Dermis blood vessel endothelial cell (primary cell): ENCODE measurements at regions not wholly inside any gene's neighbourhood (a gene's known extent, or its start where the extent isn't known, plus 50 kb on each side); places are given as distances from the start of the nearest gene placed in this dataset.
"Not testable (repeated sequence)": the region's sequence is repeated elsewhere in the genome, so short reads cannot be mapped to it uniquely, and the experiment has no call there.

ENCODE experiments used
- DNase-seq: peaks from one replicate; pipeline ENCODE4 v3.0.0; 2010

DNA sequence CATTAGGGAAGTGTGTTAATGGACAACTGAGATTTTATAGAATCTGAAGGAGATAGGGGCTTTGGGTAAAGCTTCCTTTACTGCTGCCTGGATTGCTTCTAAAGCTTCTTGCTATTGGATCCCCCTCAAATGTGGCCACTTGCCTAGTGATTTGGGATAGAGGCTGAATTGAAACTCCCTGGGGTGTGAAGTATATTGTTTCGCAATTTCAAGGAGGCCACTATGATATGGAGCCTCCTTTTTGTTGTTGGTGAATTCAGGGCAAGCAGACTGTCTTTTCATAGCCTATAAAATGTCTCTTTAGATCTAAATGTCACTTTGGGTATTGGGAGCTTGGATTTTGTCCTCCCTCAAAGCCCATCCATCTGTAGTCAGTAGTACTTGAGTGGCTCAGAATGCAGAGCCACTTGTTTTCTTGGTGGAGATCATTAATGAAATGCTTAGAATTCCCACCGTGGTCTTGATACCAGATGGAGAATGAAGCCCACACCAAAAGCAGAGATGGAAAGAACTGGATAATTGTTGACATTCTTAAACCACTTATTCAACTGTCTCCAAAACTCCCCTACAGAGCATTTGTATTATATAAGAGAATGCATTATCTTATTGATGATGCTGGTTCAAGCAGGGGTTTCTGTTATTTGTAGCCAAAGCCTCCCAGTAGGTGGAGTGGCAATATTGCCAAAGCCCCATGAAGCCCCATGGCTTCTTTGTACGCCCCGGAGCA is 144.3 kb upstream of the KCNE2 start:
- no peak for DNase-seq

DNA sequence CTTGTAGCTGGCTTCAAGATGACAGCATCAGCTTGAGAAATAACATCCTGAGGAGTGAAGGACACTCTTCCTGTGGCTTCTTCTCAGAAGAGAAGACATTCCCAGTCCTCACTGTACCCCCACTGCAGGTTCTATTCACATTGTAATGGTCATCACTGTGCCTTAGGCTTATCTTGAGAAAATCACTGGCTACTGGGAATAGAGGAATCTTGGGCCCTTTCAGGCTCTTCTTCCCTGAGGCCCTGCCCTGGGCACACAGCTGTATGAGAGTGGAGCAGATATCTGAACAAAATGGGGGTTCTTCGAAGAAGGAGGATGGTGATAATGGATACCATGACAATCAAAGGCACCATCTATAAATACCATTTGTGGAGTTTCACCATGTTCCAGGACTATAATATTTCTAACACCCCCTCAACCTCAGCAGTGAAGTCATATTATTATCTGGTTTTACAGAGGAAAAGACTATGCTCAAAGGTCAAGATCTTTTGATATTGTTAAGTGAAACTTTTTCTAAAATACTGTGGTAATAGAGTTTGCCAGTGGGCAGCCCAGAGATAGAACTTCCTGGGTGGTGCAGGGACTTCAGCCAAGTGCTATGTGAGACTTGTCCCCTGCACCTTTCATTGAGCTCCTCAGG is 143.1 kb upstream of the KCNE2 start:
- no peak for DNase-seq

DNA sequence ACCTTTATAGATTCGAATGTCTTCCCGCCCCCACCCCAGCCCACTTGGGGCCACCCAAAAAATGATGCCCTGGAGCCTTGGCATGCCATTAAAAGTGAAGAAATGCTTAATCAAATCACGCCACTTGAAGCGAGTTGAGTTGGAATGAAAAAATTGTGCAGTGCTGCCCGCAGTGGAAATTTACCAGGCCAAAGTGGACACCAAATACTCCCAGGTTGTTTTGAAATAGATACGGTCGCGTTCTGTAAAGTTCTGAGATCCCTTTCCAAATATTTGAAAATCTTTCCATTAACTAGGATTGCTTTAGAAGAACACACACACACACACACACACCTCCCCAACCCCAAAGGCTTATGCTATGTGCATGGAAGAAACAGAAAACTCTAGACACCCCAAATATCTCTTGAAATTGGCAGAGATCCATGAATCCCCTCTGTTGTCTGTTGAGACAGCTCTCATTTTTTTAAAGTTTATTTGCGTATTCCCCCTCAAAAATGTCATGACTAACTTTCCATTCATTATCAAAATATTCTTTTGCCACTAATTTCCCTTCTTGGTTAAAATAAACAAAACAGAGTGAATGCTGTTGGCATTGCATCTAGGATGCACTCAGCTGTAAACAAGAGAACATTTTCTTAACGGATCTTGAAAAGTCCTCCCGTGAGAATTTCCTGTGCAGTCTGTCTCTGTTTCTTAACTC is 142.3 kb upstream of the KCNE2 start:
- DNase-seq: no peak

DNA sequence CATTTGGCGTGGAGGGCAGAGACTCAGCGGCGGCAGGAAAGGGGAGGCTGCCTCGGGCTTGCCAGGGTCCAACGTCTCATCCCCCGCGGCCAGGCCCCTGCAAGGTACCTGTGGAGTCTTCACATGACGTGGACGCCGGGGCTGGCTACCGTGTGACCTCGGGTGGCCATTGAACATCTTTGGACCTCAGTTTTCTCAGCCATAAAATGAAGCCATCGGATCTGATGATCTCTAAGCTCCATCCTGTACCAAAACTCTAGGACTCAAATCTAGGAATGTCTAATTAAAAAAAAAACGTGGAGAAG is 141.8 kb upstream of the KCNE2 start:
- no peak for DNase-seq

DNA sequence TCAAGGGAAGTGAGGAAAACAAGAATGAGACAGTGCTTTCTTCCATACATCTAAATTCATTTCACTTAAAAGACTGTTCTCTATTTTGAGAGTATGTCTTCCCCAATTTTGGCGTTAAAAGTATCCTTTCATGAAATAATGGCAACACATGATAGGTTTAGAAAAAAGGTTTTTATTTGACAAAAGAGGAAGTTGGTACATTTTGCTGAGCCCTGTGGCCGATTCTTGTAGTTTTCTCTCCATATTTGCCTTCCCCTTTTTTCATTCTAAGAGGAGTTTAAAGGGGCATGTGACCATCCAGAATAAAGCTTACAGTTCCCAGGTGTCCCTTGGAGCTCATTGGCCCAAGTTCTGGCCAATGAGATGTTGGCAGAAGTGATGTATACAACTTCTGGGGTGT is 140.4 kb upstream of the KCNE2 start:
- DNase-seq: no peak

DNA sequence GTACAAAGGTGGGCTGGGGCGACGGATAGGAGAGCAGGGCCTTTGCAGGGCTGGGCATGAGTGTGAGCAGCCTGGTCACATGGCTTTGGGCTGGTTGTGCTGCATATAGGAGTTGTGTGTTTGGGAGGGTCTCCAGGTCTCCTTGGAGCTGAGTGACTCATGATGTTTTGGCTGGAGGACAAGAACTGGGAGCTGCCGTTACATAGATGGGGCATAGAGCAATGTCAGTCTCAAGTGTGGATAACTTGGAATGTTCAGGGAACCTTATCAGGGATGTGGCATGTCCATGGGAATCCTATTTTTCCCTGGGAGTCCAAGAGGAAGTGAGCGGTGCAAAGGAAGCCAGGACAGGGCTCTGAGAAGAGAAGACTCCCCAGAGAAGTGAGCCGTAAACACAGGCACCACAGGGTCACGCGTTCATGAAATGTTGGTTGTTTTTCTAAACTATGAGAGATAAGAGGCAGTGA is 136.4 kb upstream of the KCNE2 start:
- no peak for DNase-seq

DNA sequence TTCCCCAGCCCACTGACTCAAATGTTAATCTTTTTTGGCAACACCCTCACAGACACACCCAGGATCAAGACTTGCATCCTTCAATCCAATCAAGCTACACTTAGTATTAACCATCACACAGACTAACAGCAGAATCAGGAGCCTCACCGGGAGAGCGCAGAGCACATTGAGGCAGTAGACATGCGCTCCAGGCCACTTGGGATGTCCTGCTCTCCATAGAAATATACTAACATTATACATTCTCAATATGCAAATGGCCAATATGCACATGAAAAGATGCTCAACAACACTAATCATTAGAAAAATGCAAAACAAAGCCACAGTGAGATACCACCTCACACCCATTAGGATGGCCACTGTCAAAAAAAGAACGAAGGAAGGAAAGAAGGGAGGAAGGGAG is 135.0 kb upstream of the KCNE2 start:
- DNase-seq: no peak

DNA sequence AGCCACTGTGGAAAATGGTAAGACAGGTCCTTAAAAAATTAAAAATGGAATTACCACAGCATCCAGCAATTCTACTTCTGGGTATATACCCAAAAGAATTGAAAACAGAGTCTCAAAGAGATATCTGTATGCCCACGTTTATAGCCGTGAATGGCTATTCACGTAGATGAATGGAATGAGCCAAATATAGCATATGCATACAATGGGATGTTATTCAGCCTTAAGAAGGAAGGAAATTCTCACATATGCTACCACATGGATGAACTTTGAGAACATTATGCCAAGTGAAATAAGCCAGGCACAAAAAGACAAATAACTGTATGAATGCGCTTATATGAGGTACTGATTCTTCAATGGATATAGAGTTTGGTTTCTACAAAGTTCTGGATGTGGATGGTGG is 134.5 kb upstream of the KCNE2 start:
- DNase-seq: peak; percentile 6

DNA sequence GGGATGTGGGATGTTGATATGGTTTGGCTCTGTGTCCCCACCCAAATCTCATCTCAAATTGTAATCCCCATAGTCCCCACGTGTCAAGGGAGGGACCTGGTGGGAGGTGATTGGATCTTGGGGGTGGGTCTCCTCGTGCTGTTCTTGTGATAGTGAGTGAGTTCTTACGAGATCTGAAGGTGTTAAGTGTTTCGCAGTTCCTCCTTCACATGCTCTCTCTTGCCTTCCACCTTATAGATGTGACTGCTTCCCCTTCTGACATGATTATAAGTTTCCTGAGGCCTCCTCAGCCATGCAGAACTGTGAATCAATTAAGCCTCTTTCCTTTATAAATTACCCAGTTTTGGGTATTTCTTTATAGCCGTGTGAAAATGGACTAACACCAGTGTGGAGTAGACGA is 130.1 kb upstream of the KCNE2 start:
- not testable (repeated sequence) for DNase-seq

DNA sequence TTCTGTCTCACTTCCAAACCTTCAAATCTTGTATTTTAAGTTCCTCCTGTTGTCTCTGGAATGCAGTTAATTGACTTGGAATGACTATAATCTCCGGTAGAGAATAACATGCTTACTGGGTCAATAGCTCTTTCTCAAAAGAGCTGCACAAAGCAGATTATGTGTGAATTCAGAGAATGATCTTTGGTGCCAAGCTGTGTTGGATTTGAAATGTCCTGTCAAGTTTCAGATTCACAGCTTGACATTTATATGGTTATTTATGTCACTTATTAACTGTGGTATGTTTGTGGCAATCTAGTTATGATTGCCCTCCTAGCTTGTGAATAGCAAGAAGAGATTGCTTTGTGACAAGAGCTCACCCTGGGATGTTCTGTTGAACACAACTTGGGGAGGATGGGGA is 128.3 kb upstream of the KCNE2 start:
- no peak for DNase-seq

DNA sequence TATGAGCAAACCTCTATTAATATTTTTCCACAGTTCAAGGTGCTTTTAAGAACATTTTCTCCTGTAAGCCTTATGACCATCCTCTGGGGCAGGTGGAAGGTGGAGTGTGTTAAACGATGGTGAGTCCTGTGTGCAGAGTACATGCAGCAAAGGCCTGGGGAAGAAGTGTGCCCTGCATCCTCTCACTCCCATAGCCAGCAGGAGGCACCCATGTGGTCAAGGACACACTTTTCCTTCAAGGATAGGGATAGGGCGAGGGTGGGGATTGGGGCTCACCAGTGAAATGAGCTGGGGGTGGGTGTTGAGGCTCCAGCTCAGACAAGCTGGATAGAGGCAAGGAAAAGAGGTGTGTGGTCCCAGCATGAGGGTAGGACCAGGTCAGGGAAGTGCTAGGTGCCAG is 120.8 kb upstream of the KCNE2 start:
- no peak for DNase-seq

DNA sequence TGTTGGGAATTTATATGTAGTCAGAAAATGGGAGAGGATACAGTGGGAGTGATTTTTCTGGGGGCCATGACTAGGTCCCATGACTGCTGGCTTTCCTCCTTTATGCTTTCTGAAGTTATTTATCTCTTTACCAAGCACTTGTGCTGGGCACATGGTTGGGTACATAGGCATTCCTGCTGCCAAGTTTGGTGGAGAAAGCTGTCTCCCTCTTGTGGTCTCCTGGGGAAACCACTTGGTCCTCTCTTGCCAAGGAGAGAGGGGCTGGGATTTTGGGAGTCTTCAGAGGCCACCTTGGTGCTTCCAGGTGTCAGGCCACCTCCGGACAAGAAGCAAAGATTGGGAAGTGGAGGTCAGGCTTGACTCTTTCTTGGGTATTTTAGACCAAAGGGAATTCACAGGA is 120.2 kb upstream of the KCNE2 start:
- DNase-seq: peak; percentile 53

DNA sequence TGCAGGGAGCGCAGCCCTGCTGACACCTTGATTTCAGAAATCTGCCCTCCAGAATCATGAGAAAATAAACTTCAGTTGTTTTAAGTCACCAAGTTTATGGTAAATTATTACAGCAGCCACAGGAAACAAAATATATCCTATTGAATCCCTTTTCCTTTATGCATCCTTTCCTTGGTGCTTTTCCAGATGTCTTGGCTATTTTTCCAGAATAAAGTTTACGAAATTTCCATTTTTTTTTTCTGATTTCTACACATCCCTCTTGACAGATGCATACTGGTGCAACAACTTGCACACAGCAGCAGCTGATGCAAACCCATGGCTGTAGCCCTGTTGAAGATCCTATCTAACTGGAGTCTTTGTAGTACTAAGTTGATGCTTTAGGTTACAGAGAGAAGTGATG is 111.1 kb upstream of the KCNE2 start:
- DNase-seq: no peak

DNA sequence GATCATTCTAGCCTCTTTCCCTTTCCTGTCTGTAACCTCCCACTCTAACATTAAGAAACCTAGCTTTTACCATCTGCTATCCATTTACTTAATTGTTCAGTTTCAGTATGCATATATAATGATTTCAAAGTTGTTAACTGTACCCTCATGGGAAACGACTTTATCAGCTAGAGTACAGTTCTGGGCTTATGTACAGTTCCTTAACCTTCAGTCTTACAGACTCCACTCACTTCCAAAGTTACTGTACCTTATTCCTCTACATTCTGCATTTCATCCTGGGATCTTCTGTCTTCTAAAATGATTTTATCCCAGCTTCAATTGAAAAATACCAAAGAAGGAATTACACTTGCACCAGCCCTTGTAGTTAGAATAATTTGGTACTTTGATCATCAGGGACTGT is 108.7 kb upstream of the KCNE2 start:
- no peak for DNase-seq

DNA sequence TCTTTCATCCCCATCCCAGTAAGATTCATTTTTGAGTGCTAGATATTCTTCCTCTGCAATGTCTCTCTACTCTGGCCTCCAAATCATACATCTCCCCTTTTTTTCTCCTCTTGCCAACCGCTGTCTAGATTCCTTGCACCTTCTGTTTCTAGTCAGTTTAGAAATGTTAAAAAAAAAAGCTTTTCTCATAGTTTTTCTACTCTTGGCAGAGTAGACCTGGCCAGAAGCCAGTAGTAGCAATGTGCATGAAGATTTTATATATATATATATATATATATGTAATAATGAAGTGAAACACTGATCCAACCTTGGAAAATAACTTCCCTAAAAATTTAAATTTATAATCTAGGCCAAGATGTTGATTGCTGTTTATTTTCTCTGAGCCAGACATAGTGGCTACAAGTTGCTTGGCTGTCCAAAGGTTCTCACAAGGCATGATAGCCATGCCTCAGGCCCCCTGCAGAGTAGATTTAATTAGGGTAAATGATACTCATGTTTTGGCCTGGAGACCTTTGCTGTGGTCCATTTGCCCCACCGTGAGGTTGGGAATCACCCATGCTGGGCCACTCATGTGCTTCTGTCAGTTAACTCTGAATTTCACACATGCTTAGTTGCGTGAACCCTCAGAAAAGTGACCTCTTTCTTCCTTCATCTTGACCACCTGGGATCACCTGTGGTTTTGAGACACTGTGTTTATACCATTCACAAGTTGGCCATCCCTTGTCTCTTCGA is 103.4 kb upstream of the KCNE2 start:
- DNase-seq: no peak

DNA sequence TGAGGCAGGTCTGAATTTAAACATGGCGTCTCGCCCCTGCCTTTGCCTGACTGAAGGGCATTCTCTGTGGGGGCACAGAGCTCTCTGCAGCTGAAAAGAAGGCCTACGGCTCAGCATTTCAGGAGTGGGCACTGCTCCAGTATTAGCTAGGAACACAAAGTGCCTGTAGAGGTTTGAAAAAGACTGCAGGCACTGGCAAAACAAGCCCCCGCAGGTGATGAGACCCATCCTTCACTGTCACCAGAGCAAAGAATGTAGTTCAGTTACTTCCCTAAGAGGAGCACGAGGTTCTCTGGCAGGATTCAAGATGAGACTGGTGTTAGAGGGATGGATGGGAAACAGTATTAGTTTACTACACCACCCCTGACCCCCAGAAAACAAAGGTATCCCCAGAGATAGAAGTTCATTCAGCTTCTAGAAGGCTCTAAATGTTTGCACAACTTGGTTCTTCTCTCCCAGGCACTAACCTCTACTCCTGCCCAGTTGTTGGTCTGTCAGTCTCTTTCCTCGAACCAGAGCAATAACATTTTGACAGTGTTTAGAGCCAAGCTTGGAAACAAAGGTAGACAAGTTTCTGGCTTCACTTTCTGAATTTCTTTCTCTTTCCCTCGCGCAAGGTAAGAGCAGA is 101.9 kb upstream of the KCNE2 start:
- DNase-seq: no peak

DNA sequence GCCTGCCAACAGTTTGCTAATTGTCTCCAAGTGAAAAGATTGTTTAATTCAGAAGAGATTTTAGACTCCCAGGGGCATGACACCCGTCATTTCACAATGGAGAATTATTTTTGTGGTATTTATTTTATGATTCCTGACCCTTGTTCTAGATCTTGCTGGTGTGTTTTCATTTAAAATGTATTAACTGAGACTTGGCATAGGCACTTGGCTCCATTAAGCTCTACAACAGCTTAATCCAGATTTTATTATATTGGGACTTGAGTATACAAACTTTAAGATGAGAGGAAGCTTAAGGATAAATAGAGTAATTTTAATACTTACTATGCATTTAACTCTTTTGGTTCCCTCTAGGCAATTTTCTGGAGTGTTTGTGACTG is 101.3 kb upstream of the KCNE2 start:
- no peak for DNase-seq

DNA sequence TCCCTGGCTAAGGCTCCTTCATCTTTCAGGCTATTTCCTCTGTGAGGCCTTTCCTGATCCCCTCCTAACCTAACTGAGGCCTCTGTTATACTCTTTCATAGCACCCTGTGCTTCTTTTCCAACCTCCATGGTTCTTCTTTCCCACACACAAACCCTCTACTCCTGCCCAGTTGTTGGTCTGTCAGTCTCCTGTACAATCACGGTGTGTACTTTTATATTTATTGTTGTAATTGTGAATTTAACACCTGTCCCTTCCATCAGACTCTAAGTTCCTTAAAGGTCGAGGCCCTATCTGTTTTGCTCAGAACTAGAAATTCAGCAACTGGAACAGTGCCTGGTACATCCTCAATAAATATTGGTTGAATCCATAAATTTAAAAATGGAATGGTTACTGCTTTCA is 100.2 kb upstream of the KCNE2 start:
- DNase-seq: no peak

DNA sequence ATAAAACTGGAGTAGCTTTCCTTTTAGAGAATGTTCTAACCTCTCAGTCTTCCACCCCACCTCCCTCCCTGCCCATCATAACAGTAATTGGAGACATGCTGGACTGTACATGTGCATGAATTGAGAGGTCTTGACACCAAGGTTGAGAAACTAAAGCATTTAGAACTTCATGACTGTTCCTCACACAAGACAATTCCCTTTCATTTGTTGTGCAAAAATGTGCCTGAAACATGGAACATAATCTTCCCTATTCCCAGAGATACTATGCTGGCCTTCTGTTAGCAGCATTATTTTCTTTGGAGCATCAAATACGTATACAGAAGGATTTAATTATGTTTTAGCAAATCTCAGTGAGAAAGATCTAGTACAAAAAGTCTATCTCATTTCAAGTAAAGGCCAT is 97.5 kb upstream of the KCNE2 start:
- DNase-seq: no peak

DNA sequence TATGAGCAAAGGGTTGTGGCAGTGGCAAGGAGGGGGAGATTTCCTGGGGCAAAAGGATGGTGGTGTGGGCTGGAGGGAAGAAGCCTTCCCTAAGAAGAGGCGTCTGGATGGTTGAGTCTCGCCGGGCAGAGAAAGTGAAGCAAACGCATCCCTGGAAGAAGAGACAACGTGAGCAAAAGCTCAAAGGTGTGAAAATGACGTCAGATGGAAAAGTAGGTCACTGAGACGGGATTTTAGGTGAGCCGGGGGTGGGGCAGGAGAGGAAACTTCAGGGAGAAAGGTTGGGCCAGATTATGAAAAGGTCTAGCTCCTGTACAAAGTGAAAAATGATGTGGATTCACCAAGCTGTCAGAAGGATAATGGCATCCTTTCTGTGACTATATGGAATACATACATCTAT is 95.3 kb upstream of the KCNE2 start:
- no peak for DNase-seq

DNA sequence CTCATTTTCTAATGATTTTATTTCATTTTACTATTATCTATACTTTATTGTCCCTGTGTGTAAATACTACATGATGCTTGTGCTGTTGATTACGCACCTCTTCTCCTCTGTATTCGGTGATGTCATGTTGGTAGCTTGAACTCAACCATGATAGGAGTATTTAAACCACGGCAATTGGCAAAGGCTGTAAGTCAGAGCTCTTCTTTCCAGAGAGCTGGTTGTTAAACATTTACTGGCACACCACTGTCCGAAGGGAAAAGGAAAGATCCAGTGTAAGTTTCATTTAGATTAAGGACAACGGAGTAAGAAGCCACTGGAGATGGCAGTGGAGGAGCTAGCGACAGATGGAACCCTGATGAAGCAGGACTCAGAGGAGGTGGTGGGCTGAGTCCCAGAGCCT is 93.4 kb upstream of the KCNE2 start:
- DNase-seq: no peak

DNA sequence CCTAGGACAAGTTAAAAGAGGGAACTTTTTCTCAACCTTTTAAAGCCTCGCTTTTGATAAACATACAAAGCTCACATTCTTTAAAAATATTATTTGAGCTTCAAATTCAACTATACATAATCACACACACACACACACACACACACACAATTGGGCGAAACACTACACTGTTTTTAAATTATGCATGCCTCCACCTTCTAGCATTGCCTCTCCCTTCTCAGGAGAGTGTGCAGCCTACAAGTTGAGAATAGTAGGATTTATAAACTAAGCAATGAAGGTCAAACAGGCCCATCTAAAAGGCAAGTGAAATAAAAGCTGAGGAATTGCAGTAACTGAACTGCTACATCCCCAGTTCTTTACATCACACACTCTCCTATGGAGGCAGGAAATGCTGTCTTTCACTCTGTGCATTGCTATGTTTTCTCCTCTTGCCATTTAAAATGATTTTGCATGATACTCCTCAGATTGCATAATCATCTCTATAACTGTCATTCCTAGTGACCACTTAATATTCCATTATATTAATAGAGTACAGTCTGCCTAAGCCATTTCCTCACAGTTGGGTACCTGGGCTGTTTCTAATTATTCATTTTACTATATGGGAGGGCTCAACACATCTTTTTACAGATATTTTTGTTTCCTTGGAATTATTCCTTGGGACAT is 92.5 kb upstream of the KCNE2 start:
- no peak for DNase-seq

DNA sequence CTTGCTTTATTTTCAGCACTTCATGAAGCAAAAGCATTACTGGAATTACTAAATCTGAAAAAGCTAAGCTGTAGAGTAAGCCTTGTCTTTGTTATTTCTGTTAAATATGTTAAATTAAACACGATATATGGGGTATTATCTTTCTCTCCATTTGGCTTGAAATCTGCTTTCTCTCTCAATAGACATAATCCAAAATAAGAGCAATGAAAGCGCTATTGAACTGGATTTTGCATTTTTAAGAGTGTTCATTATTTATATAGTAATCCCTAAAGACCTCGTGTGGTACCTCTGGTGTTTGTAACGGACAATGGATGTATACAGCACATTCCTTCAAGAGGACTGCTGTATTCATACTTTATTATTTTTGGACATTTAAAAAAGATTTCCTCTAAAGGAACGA is 91.5 kb upstream of the KCNE2 start:
- DNase-seq: no peak
